Stromal cell of bone marrow (primary cell): ENCODE measurements at regions not wholly inside any gene's neighbourhood (a gene's known extent, or its start where the extent isn't known, plus 50 kb on each side); places are given as distances from the start of the nearest gene placed in this dataset.
A peak's percentile ranks its signal among the peaks of the same experiment; 100 is the strongest.

Experiments used
- DNase-seq: peaks from one replicate; pipeline ENCODE4 v3.0.0-alpha.2; 2012; ENCODE audit warnings: low read depth

DNA sequence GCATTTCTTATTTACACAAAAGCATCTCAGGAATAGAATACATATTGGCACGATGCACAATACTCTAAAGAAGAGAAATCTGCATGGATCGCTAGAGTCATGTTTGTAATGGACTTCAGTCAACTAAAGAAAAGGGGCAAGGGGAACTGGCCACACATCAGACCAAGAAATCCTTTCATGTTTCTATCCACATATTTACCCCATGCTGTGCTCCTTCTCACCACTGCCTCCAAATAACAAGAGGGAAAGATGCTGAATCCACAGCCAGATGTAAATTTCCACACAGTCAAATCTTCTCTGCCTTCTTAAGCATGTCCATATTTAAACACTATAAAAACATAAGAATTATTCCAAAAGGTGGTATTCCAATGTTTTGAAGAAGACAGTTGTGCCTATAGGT lies 67.6 kb downstream of the COX18 start:
- DNase-seq = no peak

GRCh38 chr4:72997409-72997808 lies 72.1 kb downstream of the COX18 start:
- DNase-seq = no peak

DNA sequence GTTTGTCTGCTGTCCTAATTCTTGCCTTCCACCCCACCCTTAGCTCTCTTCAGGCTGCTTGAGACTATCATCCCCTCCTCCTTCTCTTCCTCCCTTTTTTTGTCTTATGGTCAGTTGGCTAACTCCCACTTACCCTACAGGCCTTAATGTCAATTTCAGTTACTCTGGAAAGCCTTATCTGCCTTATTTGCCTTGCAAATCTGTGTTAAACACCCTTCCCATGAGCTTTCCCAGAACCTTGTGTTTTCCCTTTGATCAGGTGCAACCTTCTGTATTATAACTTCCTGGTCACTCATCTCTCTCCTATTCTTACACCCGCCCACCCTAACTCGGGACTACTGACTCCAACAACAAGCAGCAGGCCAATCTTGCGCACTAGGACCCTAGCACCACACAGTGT lies 74.8 kb downstream of the COX18 start:
- DNase-seq = no peak

DNA sequence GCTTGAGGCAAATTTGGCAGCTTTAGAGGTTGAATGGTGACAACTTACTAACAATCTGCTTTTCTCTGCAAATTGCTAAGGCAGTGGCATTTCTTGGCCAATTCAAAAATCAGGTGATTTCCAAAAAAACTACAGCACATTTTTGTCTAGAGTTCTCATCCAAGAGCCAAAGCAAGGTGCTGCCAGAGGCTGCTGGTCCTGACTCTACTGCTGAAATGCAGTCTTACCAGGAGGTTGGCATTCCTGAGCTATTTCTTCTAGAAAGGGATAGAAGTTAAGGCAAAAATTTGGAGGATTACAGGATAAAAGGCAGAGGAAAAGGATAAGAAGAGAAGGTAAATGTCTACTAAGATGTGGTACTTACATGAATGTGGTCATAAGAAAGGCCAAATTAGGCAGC lies 75.6 kb downstream of the COX18 start:
- DNase-seq = no peak

DNA sequence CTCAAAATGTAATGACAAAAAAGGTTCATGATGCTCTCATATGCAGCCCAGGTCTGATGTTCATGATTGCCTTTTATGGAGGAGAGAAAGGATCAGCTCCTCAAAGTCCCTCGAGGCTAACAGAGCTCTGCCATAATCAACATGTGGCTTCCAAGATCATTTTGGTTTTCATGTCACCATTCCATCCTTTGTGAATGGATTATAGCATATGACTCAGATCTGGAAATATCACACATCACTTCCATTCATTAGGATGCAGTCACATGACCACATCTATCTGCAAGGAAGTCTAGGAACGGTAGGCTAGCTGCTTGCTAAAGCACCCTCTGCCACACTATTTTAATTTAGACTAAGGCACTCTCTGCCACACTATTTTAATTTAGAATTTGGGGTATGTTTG lies 77.6 kb downstream of the COX18 start:
- DNase-seq = no peak

GRCh38 chr4:72987741-72988729 lies 81.5 kb downstream of the COX18 start:
- no peak for DNase-seq

- no peak for DNase-seq
Measured at GRCh38 chr4:72984351-72984750, 85.2 kb downstream of the COX18 start.

DNA sequence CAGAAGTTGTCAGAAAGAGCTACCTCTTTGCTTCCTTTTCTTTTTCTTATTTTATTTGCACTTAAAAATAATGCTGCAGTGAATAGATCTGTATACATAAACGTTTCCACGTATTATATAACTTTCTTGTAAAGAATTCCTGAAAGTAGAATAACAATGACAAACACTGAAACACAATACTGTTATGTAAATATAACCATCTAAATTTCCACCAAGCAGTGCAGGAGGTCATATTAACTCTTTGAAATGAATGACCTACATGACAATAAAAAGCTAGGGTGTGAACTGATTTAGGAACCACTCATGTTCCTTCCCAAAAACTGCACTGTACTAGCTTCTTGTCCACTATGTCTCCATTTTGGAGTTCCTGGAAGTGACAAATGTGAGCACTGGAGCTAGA lies 85.8 kb downstream of the COX18 start:
- DNase-seq = no peak

GRCh38 chr4:72977936-72978485 lies 91.5 kb downstream of the COX18 start:
- no peak for DNase-seq

DNA sequence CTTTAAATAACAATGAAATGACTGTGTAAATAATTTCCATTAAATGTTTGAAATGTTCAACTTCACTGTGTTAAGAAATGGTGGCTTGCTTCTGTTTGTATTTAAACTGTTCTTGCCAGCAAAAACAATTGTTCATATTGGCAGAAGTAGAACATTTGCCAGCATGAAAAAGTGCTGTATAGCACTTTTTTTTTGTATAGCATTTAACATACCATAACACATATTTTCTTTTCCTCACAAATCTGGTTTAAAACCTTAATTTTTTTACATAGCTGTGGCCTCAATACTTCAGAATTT lies 94.1 kb downstream of the COX18 start:
- DNase-seq = no peak

- DNase-seq = no peak
Measured at GRCh38 chr4:72974694-72975487, 94.6 kb downstream of the COX18 start.

- DNase-seq = peak; percentile 66
Measured at GRCh38 chr4:72971572-72971971, 97.9 kb downstream of the COX18 start.

GRCh38 chr4:72970756-72971155 lies 98.8 kb downstream of the COX18 start:
- DNase-seq = no peak

DNA sequence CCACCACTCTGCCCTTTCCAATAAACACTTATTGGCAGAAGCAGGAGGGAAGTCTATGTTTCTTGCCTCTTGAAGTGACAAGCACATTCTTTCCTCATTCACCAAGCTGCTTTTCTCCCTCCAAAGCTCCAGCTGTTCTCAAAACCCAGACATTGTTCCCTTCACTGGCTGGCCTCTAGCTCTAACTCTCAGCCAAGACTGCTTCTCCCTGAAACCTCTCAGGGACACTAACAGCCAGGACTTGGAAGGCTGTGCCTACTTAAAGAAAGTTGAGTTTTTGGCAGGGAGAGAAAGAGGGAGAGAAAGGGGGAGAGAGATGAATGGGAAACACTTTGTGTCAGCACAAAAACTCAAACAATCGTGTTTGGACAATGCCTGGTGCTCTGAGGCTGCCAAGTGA lies 99.5 kb downstream of the COX18 start:
- DNase-seq = no peak

DNA sequence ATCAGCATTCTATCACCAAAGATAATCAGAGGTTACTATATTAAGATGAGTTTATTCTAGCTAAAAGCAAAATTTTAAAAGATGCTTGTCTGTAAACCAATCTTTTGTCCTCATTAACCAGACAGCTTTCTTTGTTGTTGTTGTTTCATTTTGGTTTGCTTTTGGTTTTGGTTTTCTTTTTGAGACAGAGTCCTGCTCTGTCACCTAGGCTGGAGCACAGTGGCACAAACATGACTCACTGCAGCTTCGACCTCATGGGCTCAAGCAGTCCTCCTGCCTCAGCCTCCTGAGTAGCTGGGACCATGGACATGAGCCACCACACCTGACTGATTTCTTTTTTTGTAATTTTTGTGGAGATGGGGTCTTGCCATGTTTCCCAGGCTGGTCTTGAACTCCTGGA lies 102.9 kb downstream of the COX18 start:
- no peak for DNase-seq

DNA sequence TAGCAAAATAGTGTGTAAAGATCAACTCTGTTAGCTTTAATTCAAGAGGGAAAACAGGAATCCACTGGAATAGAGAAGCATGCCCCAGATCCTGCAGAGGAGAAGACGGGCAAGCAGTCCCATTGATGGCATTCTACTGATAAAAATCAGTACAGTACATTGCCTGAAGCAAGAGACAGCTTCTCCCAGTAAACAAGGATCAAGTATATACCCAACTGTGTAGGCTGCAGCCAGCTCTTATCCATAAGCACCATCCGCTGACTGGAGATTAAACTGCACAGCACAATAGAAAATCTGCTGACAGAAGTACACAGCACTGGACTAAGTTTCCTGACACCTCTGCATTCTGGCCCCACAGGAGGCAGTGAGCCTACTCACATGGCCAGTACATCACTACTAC lies 110.1 kb downstream of the COX18 start:
- DNase-seq = no peak

- DNase-seq = no peak
Measured at GRCh38 chr4:72954811-72955210, 114.7 kb downstream of the COX18 start.

GRCh38 chr4:72953571-72953970 lies 115.9 kb downstream of the COX18 start:
- no peak for DNase-seq

- no peak for DNase-seq
Measured at GRCh38 chr4:72951628-72952027, 117.9 kb downstream of the COX18 start.

- no peak for DNase-seq
Measured at GRCh38 chr4:72951147-72951546, 118.4 kb downstream of the COX18 start.

DNA sequence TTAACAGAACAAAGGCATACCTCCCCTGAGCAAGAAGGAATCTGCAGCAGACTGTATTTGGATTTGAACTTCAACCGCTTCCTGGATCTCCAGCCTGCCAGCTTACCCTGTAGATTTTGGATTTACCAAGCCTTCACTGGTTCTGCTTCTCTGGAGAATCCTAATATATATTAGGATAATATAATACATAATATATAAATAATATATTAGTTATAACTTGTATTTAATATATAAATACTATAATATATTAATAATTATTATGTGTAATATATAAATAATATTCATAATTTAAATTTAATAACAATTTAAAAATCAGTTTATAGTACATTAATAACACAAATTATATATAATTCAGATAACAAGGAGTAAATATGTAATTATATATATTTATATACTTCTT lies 121.4 kb downstream of the COX18 start:
- no peak for DNase-seq

- DNase-seq = no peak
Measured at GRCh38 chr4:72945719-72946336, 123.7 kb downstream of the COX18 start.

DNA sequence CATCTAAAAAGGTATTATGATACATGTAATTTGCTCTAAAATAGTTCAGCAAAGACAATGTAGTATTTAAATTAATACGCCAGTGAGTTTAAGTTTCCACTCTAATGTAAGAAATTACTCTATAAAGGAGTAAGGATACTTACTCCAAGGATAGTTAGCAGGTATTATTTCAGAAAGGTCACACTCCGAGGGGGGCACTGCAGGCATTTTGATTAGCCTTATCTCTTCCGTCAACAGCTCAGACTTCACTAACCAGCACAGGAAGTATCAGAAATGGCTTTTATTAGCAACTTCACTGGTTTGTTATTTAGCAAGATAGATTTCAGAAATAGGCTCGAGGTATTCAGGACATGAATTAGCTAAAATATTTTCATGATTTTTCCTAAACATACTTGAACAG lies 127.0 kb downstream of the COX18 start:
- DNase-seq = no peak
